ENCODE measurements at regions not wholly inside any gene's neighbourhood (a gene's known extent, or its start where the extent isn't known, plus 50 kb on each side); places are given as distances from the start of the nearest gene placed in this dataset.

GRCh38 chr12:115311875-115312274 lies 627.9 kb upstream of the TBX3 start:
- no peak for TF ChIP-seq CTCF (IDR thresholded peaks at IDR 0.05; ENCODE audit: low read depth, low read length)
- no peak for TF ChIP-seq MAX (IDR thresholded peaks at IDR 0.05; ENCODE audit: low read depth, low read length)
- no peak for TF ChIP-seq POLR2A (IDR thresholded peaks at IDR 0.05; ENCODE audit: extremely low read depth, insufficient read length)
- no peak for TF ChIP-seq MYC (IDR thresholded peaks at IDR 0.05; ENCODE audit: low read depth, low read length)
